Erythroblast (primary cell): ENCODE measurements at regions not wholly inside any gene's neighbourhood (a gene's known extent, or its start where the extent isn't known, plus 50 kb on each side); places are given as distances from the start of the nearest gene placed in this dataset.

Experiments used
- GATA1 ChIP-seq: IDR thresholded peaks from 2 replicates; pipeline ENCODE4 v1.6.1; 2011; ENCODE audit warnings: low read depth, mild to moderate bottlenecking, control low read depth, low read length, moderate library complexity
- POLR2A ChIP-seq: IDR thresholded peaks from 2 replicates; pipeline ENCODE4 v1.6.1; 2011; ENCODE audit warnings: mild to moderate bottlenecking, low read length

- TF ChIP-seq POLR2A (no peak), GATA1 (no peak)
Observed at GRCh38 chr14:53310412-53310811, 157.3 kb upstream of the DDHD1 start.
